MG63 (cell line): ENCODE measurements at regions not wholly inside any gene's neighbourhood (a gene's known extent, or its start where the extent isn't known, plus 50 kb on each side); places are given as distances from the start of the nearest gene placed in this dataset.
"Not testable (repeated sequence)": the region's sequence is repeated elsewhere in the genome, so short reads cannot be mapped to it uniquely, and the experiment has no call there.

Experiments
- DNase-seq: peaks from one replicate; pipeline ENCODE4 v3.0.0-alpha.2; 2020
- H3K27me3 ChIP-seq: fragments of 250-450 bp; sonication (Bioruptor Pico); 2 replicates; pipeline ENCODE4 v1.5.1; 2020; ENCODE audit warnings: mild to moderate bottlenecking, moderate library complexity
- H3K36me3 ChIP-seq: fragments of 250-450 bp; sonication (Bioruptor Pico); 2 replicates; pipeline ENCODE4 v1.5.1; 2020; ENCODE audit warnings: mild to moderate bottlenecking, moderate library complexity
- H3K4me3 ChIP-seq: fragments of 250-450 bp; sonication (Bioruptor Pico); 2 replicates; pipeline ENCODE4 v1.5.1; 2020; ENCODE audit warnings: mild to moderate bottlenecking, moderate library complexity
- H3K9me3 ChIP-seq: fragments of 250-450 bp; sonication (Bioruptor Pico); 2 replicates; pipeline ENCODE4 v1.5.1; 2020; ENCODE audit warnings: mild to moderate bottlenecking, moderate library complexity

DNA sequence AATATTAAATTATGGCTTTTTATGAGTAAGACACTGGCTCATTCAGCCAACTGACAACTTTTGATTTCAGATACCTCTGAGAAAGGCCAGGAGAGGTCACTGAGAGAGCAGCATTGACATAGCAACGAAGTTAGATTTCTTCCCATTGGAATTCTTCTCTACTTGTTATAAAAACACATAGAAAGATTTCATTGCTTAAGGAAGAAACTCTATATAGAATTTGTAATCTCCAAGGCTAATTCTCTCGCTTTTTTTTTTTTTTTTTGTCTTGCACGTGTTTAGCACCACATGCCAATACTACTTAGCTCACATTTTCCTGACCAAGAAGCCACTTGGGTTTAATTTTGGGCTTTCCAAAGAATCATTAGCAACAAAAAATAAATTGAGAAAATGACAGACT is 233.7 kb downstream of the CALCRL start:
- no peaks in the 10 kb centered on the region for H3K36me3 ChIP-seq
- H3K9me3 ChIP-seq = 0 out of 2 replicates have a peak, but pooled peaks cover 2% of the 10 kb centered on the region
- H3K4me3 ChIP-seq = no peak overlapping the region
- no peaks in the 10 kb centered on the region for H3K27me3 ChIP-seq
- DNase-seq = no peak

DNA sequence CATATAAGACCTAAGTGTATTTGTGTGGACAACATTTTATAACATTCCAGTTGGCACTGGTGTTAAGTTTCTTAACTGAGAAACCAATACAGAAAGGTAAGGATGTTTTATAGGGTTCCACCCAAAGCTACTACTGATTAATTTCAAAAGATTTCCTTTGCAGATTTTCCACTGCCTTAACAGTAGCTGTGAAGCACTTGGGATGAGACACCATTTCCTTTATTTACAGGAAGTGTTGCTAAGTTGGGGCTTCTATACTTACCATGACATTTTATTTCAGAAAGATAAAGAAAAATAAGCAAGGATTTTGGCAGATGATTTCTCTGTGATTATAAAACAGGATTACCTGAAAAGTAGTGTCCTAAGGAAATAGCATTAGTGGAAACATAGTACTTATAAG is 234.3 kb downstream of the CALCRL start:
- Histone ChIP-seq H3K9me3 (0 out of 2 replicates have a peak, but pooled peaks cover 2% of the 10 kb centered on the region), H3K36me3 (no peaks in the 10 kb centered on the region), H3K4me3 (no peak overlapping the region), H3K27me3 (no peaks in the 10 kb centered on the region)
- DNase-seq = no peak

DNA sequence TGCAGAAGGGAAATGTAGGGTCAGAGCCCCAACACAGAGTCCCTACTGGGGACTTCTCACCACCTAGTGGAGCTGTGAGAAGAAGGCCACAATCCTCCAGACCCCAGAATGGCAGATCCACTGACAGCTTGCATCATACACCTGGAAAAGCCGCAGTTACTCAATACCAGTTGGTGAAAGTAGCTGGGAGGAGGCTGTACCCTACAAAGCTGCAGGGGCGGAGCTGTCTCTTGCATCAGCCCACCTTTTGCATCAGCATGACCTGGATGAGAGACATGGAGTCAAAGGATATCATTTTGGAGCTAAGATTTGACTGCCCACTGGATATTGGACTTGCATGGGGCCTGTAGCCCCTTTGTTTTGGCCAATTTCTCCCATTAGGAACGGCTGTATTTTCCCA is 237.3 kb downstream of the CALCRL start:
- Histone ChIP-seq H3K9me3 (0 out of 2 replicates have a peak, but pooled peaks cover 2% of the 10 kb centered on the region), H3K27me3 (no peaks in the 10 kb centered on the region), H3K4me3 (no peak overlapping the region), H3K36me3 (no peaks in the 10 kb centered on the region)
- DNase-seq = no peak

DNA sequence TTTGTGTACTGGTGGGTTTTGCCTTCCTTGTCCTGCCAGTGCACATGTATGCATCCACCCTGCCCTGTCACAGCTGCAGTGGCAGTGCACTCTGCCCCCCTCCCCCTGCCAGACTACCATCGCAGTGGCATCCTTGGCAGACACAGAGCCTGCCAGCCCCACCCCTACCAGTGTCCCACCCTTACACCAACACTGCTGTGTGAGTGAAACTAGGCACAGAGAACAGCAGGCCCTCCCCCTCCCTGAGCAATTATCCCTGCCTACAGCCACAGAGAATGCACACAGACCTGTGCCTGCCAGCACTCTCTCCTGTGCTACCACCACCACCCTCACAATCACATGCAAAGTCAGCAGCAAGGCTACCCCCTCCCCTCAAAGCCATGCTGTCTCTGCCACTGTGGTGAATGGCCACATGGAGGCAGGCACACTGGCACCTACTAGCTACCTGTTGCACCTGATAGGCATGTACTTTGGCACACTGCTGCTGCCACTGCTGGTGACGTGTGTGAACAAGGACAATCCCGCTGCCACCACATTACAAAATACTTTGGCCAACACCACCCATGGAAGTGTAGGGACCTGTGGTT is 239.8 kb downstream of the CALCRL start:
- H3K9me3 ChIP-seq = 0 out of 2 replicates have a peak, but pooled peaks cover 2% of the 10 kb centered on the region
- no peaks in the 10 kb centered on the region for H3K36me3 ChIP-seq
- no peak overlapping the region for H3K4me3 ChIP-seq
- H3K27me3 ChIP-seq = no peaks in the 10 kb centered on the region
- DNase-seq = no peak

DNA sequence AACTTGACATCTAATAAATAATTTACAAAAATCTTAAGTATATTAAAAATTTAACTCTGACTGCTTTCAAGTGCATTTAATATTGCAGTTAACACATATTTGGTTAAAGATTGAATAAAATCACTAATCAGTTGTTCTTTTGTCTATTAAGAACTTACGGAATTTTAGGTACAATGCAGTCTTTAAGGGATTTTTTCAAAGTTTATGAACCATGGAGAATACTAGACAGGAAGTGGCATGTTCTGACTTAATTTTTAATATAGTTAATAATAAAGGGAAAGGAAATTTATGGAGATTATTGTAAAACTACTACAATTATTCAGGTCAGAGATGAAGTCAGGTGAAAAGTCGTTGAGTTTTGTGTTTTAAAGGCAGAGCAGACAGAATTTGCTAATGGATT is 240.9 kb downstream of the CALCRL start:
- no peak overlapping the region for H3K4me3 ChIP-seq
- no peaks in the 10 kb centered on the region for H3K27me3 ChIP-seq
- H3K9me3 ChIP-seq = no peaks in the 10 kb centered on the region
- no peaks in the 10 kb centered on the region for H3K36me3 ChIP-seq
- DNase-seq = no peak

DNA sequence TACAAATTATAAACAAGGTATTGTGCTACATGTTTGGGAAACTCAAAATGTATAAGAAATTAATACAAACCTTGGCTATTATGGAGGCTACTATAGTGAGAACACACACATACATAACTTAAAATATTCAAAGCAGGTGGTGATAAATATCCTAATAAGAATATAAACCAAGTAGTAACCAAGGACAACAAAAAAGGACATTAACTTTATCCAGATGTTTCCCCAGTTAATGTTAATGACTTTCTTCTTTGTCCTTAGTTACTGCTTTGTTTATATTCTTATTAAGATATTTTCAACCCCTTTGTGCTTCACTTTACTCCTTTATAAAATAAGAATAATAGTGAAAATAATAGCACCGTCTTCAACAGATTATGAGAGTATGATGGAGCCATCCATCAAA is 241.6 kb downstream of the CALCRL start:
- H3K27me3 ChIP-seq = no peaks in the 10 kb centered on the region
- no peaks in the 10 kb centered on the region for H3K36me3 ChIP-seq
- no peak overlapping the region for H3K4me3 ChIP-seq
- H3K9me3 ChIP-seq = no peaks in the 10 kb centered on the region
- no peak for DNase-seq

DNA sequence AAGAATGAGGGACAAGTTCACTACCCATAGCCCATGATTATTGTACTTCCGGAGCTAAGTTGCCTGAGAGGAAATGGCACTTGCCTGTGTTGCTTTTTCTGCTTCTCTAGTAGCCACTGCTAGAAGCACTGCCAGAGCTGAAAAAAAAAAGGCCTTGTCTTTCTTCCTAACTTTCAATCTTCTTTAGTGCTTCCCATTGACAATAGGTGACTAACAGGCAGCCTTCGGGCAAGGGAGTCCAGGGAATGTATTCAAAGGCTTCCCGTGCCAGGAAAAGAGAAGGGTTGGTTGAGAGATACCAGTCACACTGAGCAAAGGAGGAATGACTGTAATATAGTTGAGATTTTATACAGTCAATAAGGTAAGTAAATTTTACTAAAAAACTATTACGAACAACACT is 242.0 kb downstream of the CALCRL start:
- Histone ChIP-seq H3K27me3 (no peaks in the 10 kb centered on the region), H3K4me3 (no peak overlapping the region), H3K36me3 (no peaks in the 10 kb centered on the region), H3K9me3 (no peaks in the 10 kb centered on the region)
- no peak for DNase-seq

DNA sequence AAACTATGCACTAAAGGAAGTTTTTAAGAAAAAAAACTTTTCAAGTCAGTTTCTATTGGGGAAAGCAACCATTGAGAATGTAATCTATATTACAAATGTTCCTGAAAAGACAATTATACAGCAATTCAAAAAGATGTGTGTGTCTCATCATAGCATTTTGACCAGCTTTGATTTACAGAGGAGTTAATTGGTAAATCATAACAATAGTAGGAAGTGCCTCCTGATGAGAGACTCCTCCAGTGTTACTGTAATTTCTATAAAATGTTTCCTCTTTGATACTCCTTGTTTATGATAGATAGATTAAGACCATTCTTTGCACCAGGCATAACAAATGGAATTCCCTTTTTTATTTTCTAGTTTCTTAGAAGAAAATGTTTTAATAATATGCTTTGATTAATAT is 249.9 kb downstream of the CALCRL start:
- DNase-seq = no peak
- H3K9me3 ChIP-seq = no peaks in the 10 kb centered on the region
- H3K4me3 ChIP-seq = no peak overlapping the region
- no peaks in the 10 kb centered on the region for H3K27me3 ChIP-seq
- H3K36me3 ChIP-seq = no peaks in the 10 kb centered on the region

DNA sequence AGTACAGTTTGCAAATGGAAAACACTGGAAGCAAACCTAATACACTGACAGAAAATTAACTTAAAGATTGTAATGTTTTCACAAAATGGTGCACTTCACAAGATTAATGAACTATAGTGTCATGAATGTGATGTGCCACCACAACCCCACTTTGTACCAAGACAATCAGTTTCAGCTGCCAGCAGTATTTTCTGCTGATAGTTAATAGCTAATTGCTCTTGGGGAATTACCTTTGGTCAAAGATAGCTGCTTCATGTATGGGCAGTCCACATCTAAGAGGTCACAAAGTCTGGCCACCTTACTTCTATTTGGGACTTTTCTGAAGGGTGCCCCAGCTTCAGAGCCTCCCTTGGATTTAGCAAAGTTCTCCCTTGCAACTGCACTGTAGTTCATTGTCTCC is 254.0 kb downstream of the CALCRL start:
- H3K9me3 ChIP-seq = no peaks in the 10 kb centered on the region
- H3K36me3 ChIP-seq = no peaks in the 10 kb centered on the region
- H3K4me3 ChIP-seq = no peak overlapping the region
- no peak for DNase-seq
- H3K27me3 ChIP-seq = no peaks in the 10 kb centered on the region

DNA sequence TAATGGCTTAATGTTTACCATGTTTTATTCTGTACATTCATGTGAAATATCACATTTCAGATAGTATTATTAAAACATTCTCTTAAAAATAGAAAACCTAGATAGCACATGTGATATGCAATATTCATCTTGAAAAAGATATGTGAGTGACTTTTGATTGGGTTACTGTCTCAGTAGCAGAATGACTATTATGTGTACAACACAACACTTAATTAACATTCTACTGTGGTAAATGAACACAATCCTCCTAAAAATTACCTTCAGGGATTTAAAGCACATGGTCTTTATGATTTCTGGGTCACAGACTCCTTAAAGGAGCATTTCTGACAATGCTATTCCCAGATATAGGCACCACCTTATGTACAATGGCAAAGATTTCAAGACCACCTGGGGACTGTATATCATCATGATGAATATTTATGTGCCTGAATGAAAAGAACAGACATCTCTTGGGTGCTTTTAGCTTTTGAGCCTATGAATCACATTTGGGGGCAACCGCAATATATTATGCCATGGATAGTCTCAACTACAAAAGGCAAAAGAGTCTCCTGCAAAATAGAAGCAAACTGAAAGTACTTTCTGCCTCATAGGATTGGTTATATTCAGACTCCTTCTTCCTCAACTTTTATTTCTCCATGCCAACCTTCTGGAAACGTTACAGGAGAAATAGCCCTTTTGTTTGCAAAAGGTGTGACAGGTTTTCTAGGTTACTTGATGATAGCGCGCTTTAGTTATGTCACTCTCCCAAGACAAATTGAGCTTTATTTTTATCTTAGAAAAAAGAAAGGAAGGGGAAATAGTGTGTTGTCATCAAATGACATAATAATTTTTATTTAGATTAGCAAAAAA is 259.0 kb downstream of the CALCRL start:
- H3K27me3 ChIP-seq = no peaks in the 10 kb centered on the region
- H3K36me3 ChIP-seq = no peaks in the 10 kb centered on the region
- no peak for DNase-seq
- no peak overlapping the region for H3K4me3 ChIP-seq
- no peaks in the 10 kb centered on the region for H3K9me3 ChIP-seq

DNA sequence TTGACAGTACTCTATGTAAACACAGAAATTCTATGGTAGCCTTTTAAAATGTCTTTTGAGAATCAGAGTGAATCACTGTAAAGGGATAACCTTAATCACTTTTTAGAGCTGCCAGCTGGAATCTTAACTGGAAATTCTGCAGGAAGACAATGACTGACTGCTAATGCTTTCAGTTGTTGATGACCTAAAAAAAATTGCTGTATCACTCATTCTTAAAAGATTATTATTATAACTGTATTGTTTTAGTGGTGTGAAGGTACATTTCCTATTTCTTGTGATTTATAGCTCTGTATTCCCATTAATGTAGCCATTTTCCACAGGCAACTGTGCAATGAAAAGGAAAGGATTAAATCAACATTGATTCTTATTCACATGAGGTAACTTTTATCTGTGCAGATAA is 260.5 kb downstream of the CALCRL start:
- Histone ChIP-seq H3K36me3 (no peaks in the 10 kb centered on the region), H3K4me3 (no peak overlapping the region), H3K9me3 (no peaks in the 10 kb centered on the region), H3K27me3 (no peaks in the 10 kb centered on the region)
- no peak for DNase-seq

DNA sequence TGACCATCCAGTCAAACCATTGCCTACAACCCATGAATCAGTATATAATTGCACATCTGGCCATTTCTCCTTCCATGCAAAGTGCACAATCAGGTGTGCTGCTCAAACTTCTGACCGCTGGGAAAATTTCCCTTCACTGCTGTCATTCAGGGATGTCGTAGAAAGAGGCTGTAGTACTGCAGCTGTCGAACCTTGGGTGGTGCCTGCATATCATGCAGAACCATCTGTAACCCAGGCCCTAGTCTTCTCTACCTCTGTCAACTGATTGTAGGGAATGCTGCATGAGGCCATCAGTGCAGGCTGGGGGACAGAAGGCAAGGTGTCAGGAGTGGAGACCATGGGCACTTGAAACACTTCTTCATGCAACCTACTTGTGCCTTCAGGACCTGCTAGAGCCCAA is 267.5 kb downstream of the CALCRL start:
- H3K27me3 ChIP-seq = no peaks in the 10 kb centered on the region
- no peak overlapping the region for H3K4me3 ChIP-seq
- DNase-seq = no peak
- no peaks in the 10 kb centered on the region for H3K36me3 ChIP-seq
- H3K9me3 ChIP-seq = no peaks in the 10 kb centered on the region

DNA sequence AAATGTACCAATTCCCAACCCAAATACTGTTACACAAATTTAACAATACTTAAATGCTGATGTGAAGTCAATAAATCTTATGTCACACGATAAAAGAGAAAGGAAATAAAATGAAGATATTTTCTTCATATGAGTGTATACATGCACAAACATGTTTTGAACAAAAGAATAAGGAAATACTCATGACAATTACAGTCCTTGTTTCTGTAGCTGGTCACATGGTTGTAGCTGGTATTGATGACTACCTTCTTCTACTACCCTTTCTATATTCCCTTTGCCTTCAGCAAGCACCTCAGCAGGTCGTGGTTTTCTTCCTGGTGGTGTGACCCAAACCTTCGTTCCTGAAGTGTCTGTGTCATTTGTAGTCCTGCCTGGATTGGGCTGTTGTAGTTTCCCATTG is 269.2 kb downstream of the CALCRL start:
- H3K27me3 ChIP-seq, H3K4me3 ChIP-seq, H3K36me3 ChIP-seq, DNase-seq, H3K9me3 ChIP-seq: not testable (repeated sequence)

DNA sequence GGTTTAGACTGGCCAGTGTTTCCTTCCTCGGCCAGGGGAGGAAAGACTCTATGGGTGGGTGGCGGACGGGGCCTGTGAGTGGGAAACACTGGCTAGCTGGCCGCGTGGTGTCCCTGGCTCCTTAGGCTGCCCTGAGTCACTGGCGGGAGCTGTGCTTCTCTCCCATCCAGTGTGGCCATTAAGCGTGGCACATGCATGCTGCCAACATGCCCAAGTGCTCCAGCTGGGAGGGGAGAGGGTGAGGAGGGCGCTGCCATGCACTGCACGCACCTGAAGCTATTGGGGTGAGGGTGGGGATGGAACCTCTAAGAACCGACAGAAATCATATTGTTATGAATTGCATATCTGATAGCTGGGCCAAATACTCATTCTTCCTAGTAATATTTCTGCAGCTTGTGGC is 270.8 kb downstream of the CALCRL start:
- no peak overlapping the region for H3K4me3 ChIP-seq
- H3K27me3 ChIP-seq = no peaks in the 10 kb centered on the region
- H3K9me3 ChIP-seq = no peaks in the 10 kb centered on the region
- no peaks in the 10 kb centered on the region for H3K36me3 ChIP-seq
- no peak for DNase-seq

DNA sequence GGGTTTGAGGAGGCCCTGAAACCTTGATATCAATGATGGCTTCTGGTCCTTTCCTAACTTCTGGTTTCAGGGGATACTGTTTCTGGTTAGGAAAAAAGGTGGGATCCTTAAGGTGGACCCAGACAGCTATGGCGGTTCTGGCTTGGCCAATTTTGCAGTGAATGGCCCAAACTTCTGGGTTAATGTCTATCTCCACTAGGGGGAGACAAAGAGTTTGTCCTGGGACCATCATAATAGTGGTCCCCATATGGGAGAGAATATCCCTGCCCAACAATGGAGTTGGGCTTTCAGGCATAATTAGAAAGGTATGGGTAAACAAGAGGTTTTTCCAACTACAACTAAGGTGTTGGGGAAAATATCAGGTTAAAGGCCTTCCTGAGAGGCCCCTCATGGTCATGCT is 273.5 kb downstream of the CALCRL start:
- H3K9me3 ChIP-seq = no peaks in the 10 kb centered on the region
- H3K36me3 ChIP-seq = no peaks in the 10 kb centered on the region
- no peaks in the 10 kb centered on the region for H3K27me3 ChIP-seq
- no peak overlapping the region for H3K4me3 ChIP-seq
- DNase-seq = no peak

DNA sequence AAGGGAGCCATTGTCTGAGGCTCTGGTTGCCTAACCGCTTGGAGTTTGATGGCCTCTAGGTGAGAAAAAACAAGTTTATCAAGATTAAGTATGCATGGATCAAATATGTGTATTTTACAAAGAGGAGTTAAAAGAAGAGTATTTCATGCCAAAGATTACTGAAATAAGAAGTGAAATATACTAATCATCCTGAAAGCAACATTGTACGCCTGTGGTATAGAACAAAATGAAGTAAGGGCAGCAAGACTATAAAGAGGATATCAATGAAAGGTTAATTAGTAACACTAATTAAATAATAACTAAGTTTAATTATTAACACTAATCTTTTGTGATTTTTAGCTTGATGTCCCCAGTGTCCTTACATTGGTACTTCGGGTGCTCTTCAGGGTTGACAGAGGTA is 276.7 kb downstream of the CALCRL start:
- no peaks in the 10 kb centered on the region for H3K36me3 ChIP-seq
- no peak overlapping the region for H3K4me3 ChIP-seq
- no peaks in the 10 kb centered on the region for H3K27me3 ChIP-seq
- no peaks in the 10 kb centered on the region for H3K9me3 ChIP-seq
- DNase-seq = no peak

DNA sequence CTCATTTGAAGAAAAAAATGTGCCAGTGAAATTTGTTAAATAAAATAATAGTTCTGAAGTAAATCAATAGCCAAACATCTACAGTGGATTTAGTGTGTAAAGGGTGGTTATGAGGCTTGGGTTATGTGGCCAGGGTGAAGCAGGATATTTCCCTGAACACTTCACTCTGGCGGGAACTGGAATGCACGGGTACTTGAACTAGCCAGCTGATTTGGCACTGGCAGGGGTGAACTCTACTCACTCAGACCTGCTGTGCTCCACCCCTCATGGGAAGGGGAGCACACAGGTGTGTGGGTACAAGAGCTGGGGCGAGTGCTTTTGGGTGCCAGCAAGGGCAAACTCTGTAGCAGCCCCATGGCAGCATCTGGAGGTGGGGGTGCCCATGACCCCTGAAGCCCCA is 278.2 kb downstream of the CALCRL start:
- no peaks in the 10 kb centered on the region for H3K27me3 ChIP-seq
- H3K9me3 ChIP-seq = no peaks in the 10 kb centered on the region
- H3K4me3 ChIP-seq = no peak overlapping the region
- DNase-seq = no peak
- H3K36me3 ChIP-seq = no peaks in the 10 kb centered on the region
